K562 (cell line): ENCODE measurements at regions not wholly inside any gene's neighbourhood (a gene's known extent, or its start where the extent isn't known, plus 50 kb on each side); places are given as distances from the start of the nearest gene placed in this dataset.

Experiments
- ATAC-seq: fragments of 200-7000 bp; cut with Tn5 transposase; 3 replicates; pipeline ENCODE4 v1.9.1; 2020; ENCODE audit warnings: moderate library complexity
- BruUV-seq: library from RNA; stranded (reverse); fragments of 400-500 nt; replicated peaks from 2 replicates; lab custom pipeline; 2021; lab: Mats Ljungman, UMichigan
- CTCF ChIA-PET: fragments of 300-600 bp; formaldehyde crosslinking; extraction: SDS; loops from one replicate; lab custom pipeline; 2021; ENCODE audit warnings: low intra/inter-chr PET ratio; lab: Yijun Ruan, JAX
- POLR2A ChIA-PET: fragments of 300-600, 350-650 bp; sonication (Branson Sonifier 250); formaldehyde crosslinking; extraction: SDS; loops from one replicate; lab custom pipeline; 2021; ENCODE audit warnings: antibody characterized with exemption, inconsistent platforms; lab: Yijun Ruan, JAX
- DNase-seq, 4 experiments: peaks; one replicate each; pipeline versions ENCODE4 v3.0.0 to v3.0.0-alpha.2; 2011 to 2018; ENCODE audit warnings: low spot score in 3 of 4, mixed read lengths in 3 of 4; ENCODE audit errors: extremely low read depth in 1 of 4
- FAIRE-seq: peaks from 2 replicates; lab custom pipeline; 2011; peaks lifted over from hg19 to GRCh38; lab: Jason Lieb, UNC
- H2AFZ ChIP-seq: 2 replicates; pipeline ENCODE4 v1.6.0; 2011; ENCODE audit warnings: low read depth, low read length, control low read depth, inconsistent platforms
- H3K27ac ChIP-seq: fragments of 200-600 bp; 3 replicates; pipeline ENCODE4 v1.8.0; 2011; ENCODE audit warnings: low read depth, mild to moderate bottlenecking, control low read depth, inconsistent platforms, low read length, moderate library complexity, mixed read lengths; ENCODE audit errors: extremely low read depth
- H3K27me3 ChIP-seq, 2 experiments: fragments of 300-600 bp in 1 of 2; 2 replicates in 1 of 2; 3 replicates in 1 of 2; pipeline versions ENCODE4 v1.6.0 to v1.8.0; 2011; ENCODE audit warnings: inconsistent platforms in 2 of 2, low read length in 2 of 2, mild to moderate bottlenecking in 1 of 2, mixed read lengths in 1 of 2, moderate library complexity in 1 of 2; ENCODE audit not compliant: control insufficient read depth in 2 of 2, insufficient read depth in 2 of 2
- H3K36me3 ChIP-seq: fragments of 300-600 bp; 3 replicates; pipeline ENCODE4 v1.8.0; 2011; ENCODE audit warnings: mild to moderate bottlenecking, low read length, inconsistent platforms; ENCODE audit not compliant: control insufficient read depth, insufficient read depth
- H3K4me1 ChIP-seq, 2 experiments: fragments of 200-600 bp in 1 of 2; replicated peaks in 1 of 2; 2 replicates in 1 of 2; 3 replicates in 1 of 2; pipeline versions ENCODE4 v1.5.1 to v1.8.0; 2011; ENCODE audit warnings: inconsistent platforms in 2 of 2, low read length in 2 of 2, mild to moderate bottlenecking in 1 of 2, mixed read lengths in 1 of 2, moderate library complexity in 1 of 2; ENCODE audit not compliant: control insufficient read depth in 2 of 2, insufficient read depth in 2 of 2
- H3K4me2 ChIP-seq: 2 replicates; pipeline ENCODE4 v1.6.1; 2011; ENCODE audit warnings: low read length, control low read depth, inconsistent platforms, mixed read lengths; ENCODE audit not compliant: insufficient read depth
- H3K4me3 ChIP-seq: fragments of 200-600 bp; sonication (generic), shearing (Covaris generic); 2 replicates; pipeline ENCODE4 v1.5.1; 2016; ENCODE audit warnings: control low read depth, inconsistent platforms
- H3K79me2 ChIP-seq: fragments of 200-600 bp; 3 replicates; pipeline ENCODE4 v1.8.0; 2011; ENCODE audit warnings: low read length, inconsistent platforms; ENCODE audit not compliant: control insufficient read depth, insufficient read depth
- H3K9ac ChIP-seq, 2 experiments: 2 replicates each; pipeline versions ENCODE4 v1.6.0 to v1.6.1; 2011; ENCODE audit warnings: low read depth in 2 of 2, low read length in 2 of 2, control low read depth in 1 of 2, inconsistent platforms in 1 of 2, mild to moderate bottlenecking in 1 of 2, mixed read lengths in 1 of 2; ENCODE audit not compliant: insufficient read depth in 1 of 2
- H3K9me1 ChIP-seq: one replicate; pipeline ENCODE4 v1.6.0; 2011; ENCODE audit warnings: inconsistent platforms, mild to moderate bottlenecking, low read length, moderate library complexity; ENCODE audit not compliant: control insufficient read depth, insufficient read depth
- H3K9me3 ChIP-seq: replicated peaks from 2 replicates; pipeline ENCODE4 v1.5.1; 2011; ENCODE audit warnings: low read depth, low read length, inconsistent platforms; ENCODE audit not compliant: control insufficient read depth, insufficient read depth
- H4K20me1 ChIP-seq: replicated peaks from 2 replicates; pipeline ENCODE4 v1.6.1; 2011; ENCODE audit warnings: low read length, inconsistent platforms, mixed read lengths; ENCODE audit not compliant: control insufficient read depth, insufficient read depth
- ARID3A ChIP-seq: IDR thresholded peaks from 2 replicates; pipeline ENCODE4 v1.6.1; 2012; ENCODE audit warnings: low read depth, low read length, improper control_type of control experiment, borderline replicate concordance
- E2F5 ChIP-seq: sonication (generic); formaldehyde crosslinking; IDR thresholded peaks from 2 replicates; pipeline ENCODE4 v1.8.0; 2022; ENCODE audit warnings: mild to moderate bottlenecking, missing genetic modification reagents
- FOXJ2 ChIP-seq: fragments of 200-800 bp; sonication (Bioruptor generic); IDR thresholded peaks from 2 replicates; pipeline ENCODE4 v1.6.1; 2016; ENCODE audit warnings: missing genetic modification characterization, missing compliant biosample characterization
- GMEB1 ChIP-seq: fragments of 250-450 bp; sonication (Bioruptor Pico); IDR thresholded peaks from 2 replicates; pipeline ENCODE4 v1.4.0; 2020; ENCODE audit warnings: mild to moderate bottlenecking
- GTF2B ChIP-seq: IDR thresholded peaks from 2 replicates; pipeline ENCODE4 v1.6.1; 2011; ENCODE audit not compliant: insufficient read length; ENCODE audit errors: extremely low read depth
- L3MBTL2 ChIP-seq: fragments of 450-650 bp; IDR thresholded peaks from 2 replicates; pipeline ENCODE4 v1.6.1; 2016; ENCODE audit warnings: mild to moderate bottlenecking, moderate library complexity
- MTA1 ChIP-seq: fragments of 450-650 bp; IDR thresholded peaks from 2 replicates; pipeline ENCODE4 v1.6.1; 2017; ENCODE audit warnings: borderline replicate concordance
- NKRF ChIP-seq: fragments of 450-650 bp; IDR thresholded peaks from 2 replicates; pipeline ENCODE4 v1.6.1; 2016; ENCODE audit warnings: borderline replicate concordance
- OTX1 ChIP-seq: fragments of 450-650 bp; formaldehyde crosslinking; IDR thresholded peaks from 2 replicates; pipeline ENCODE4 v1.4.0; 2022; ENCODE audit warnings: mild to moderate bottlenecking
- PHF8 ChIP-seq: fragments of 200-600 bp; sonication (generic); IDR thresholded peaks from 2 replicates; pipeline ENCODE4 v1.6.1; 2012; ENCODE audit warnings: mixed run types, mild to moderate bottlenecking, inconsistent platforms, low read length, moderate library complexity, borderline replicate concordance
- PML ChIP-seq: IDR thresholded peaks from 2 replicates; pipeline ENCODE4 v1.6.1; 2012; ENCODE audit warnings: low read length, inconsistent platforms
- POLR3A ChIP-seq: IDR thresholded peaks from 2 replicates; pipeline ENCODE4 v1.6.1; 2011; ENCODE audit warnings: borderline replicate concordance, mild to moderate bottlenecking, moderate library complexity; ENCODE audit not compliant: insufficient read length, insufficient read depth; ENCODE audit errors: extremely low read depth
- SIRT6 ChIP-seq: IDR thresholded peaks from one replicate; pipeline ENCODE4 v1.6.1; 2012; ENCODE audit warnings: low read depth, mild to moderate bottlenecking, control low read depth, inconsistent platforms, low read length, moderate library complexity
- TARDBP ChIP-seq: fragments of 450-650 bp; IDR thresholded peaks from 2 replicates; pipeline ENCODE4 v1.6.1; 2016
- ZBTB7A ChIP-seq: IDR thresholded peaks from 2 replicates; pipeline ENCODE4 v1.6.1; 2011; ENCODE audit warnings: low read depth, mild to moderate bottlenecking, low read length, moderate library complexity, borderline replicate concordance; ENCODE audit not compliant: control insufficient read depth
- WGBS: fragments of 100-300 bp; shearing (Covaris generic); methylation state at CpG from one replicate; pipeline ENCODE4 v1.1.6; 2016; ENCODE audit warnings: low coverage, mixed read lengths; ENCODE audit not compliant: insufficient coverage; ENCODE audit errors: missing lambda C conversion rate; 5-methylcytosine and 5-hydroxymethylcytosine counted together
- in situ Hi-C: fragments of 300-500 bp; cut with MboI; formaldehyde crosslinking; loops from 4 replicates; pipeline ENCODE4 v1.15.0; 2018; ENCODE audit warnings: inconsistent platforms, mixed read lengths
- intact Hi-C: fragments of 100-400 bp; cut with micrococcal nuclease; formaldehyde crosslinking; loops from 2 replicates; pipeline ENCODE4 v1.14.2; 2022

GRCh38 chr11:11039208-11039965, 181.5 kb upstream of the ZBED5 start:
- ATAC-seq (no peak), FAIRE-seq (no peak), DNase-seq (no peak)
- Histone ChIP-seq H3K27ac (no peak overlapping the region), H3K4me1 (no peaks in the 10 kb centered on the region), H3K27me3 (peaks cover 3 to 35% of the 10 kb centered on the region in 2 experiments; a peak in 4 of 5 replicates), H2AFZ (no peak overlapping the region), H3K9ac (no peak overlapping the region), H3K4me2 (no peak overlapping the region), H4K20me1 (no peaks in the 10 kb centered on the region), H3K36me3 (no peaks in the 10 kb centered on the region), H3K9me1 (peaks cover 2% of the 10 kb centered on the region), H3K9me3 (no peaks in the 10 kb centered on the region), H3K4me3 (no peak overlapping the region), H3K79me2 (no peaks in the 10 kb centered on the region)
- intact Hi-C loops, result loop anchor here (5.0 to 10.0 kb wide), 2 partner anchors 118 to 1005 kb away; no protein-coding TSS in a partner anchor
- BruUV-seq, result no TSS peak
- 1% methylated on average over 5 of the region's 5 CpGs for WGBS
- in situ Hi-C loops, result no loop called here
- ChIA-PET POLR2A (interaction anchor here (0.6 to 0.8 kb wide), 2 partner anchors 8 to 260 kb away, joined by 3 to 4 read pairs; no protein-coding TSS in a partner anchor), CTCF (no interaction called here)
- TF ChIP-seq POLR3A (no peak), OTX1 (CRISPR knock-in tag) (no peak), GTF2B (no peak), ZBTB7A (no peak), MTA1 (no peak), PML (no peak), E2F5 (CRISPR knock-in tag) (no peak), ARID3A (no peak), TARDBP (no peak), NKRF (no peak), SIRT6 (no peak), L3MBTL2 (no peak), GMEB1 (no peak), FOXJ2 (tag) (no peak), PHF8 (no peak)
